ENCODE measurements at regions not wholly inside any gene's neighbourhood (a gene's known extent, or its start where the extent isn't known, plus 50 kb on each side); places are given as distances from the start of the nearest gene placed in this dataset.
"Not testable (repeated sequence)": the region's sequence is repeated elsewhere in the genome, so short reads cannot be mapped to it uniquely, and the experiment has no call there.

GRCh38 chr1:120340838-120341751 lies 73.7 kb upstream of the NBPF8 start:
- ATAC-seq; H3K27me3 Mint-ChIP-seq (ENCODE audit: low read depth); CTCF ChIA-PET; H3K27ac Mint-ChIP-seq; POLR2A ChIA-PET; H3K36me3 Mint-ChIP-seq; H3K4me1 Mint-ChIP-seq; H3K9me3 Mint-ChIP-seq: not testable (repeated sequence)
- peak overlapping the region; percentile 79 for H3K4me3 Mint-ChIP-seq
- TF ChIP-seq ZNF423 (CRISPR knock-in tag; IDR thresholded peaks at IDR 0.05), result peak; percentile 45
- peak; percentile 32 for DNase-seq (ENCODE audit: low spot score)

- H3K4me3 Mint-ChIP-seq; H3K4me1 Mint-ChIP-seq; H3K9me3 Mint-ChIP-seq; H3K27me3 Mint-ChIP-seq (ENCODE audit: low read depth); DNase-seq (ENCODE audit: low spot score); H3K36me3 Mint-ChIP-seq; CTCF ChIA-PET; H3K27ac Mint-ChIP-seq; ATAC-seq; POLR2A ChIA-PET: not testable (repeated sequence)
Observed at GRCh38 chr1:120315738-120316137, 99.1 kb upstream of the NBPF8 start.

DNA sequence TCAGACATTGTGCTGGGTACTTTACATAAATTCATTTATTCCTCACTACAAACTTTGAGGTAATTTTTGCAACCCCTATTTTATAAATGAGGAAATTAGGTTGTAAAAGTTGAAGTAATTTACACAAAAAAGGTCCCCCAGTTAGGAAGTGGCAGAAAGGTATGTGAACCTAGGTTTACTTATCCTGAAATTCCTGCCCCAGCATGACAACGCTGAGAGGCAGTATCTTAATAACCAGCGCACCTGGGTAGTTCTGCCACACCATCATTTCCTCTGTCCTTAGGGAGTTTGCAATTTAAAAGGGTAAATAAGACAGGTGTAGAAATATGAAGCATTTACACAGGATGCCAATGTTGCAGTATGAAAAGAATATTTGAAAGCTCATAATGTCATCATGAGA lies 102.9 kb upstream of the NBPF8 start:
- ATAC-seq, result peak; percentile 78
- H3K36me3 Mint-ChIP-seq; H3K4me3 Mint-ChIP-seq; H3K9me3 Mint-ChIP-seq; POLR2A ChIA-PET; H3K27ac Mint-ChIP-seq; CTCF ChIA-PET; H3K27me3 Mint-ChIP-seq (ENCODE audit: low read depth); DNase-seq (ENCODE audit: low spot score); H3K4me1 Mint-ChIP-seq: not testable (repeated sequence)

- H3K27ac Mint-ChIP-seq; H3K4me1 Mint-ChIP-seq; POLR2A ChIA-PET; H3K36me3 Mint-ChIP-seq; CTCF ChIA-PET; DNase-seq (ENCODE audit: low spot score); H3K9me3 Mint-ChIP-seq; H3K27me3 Mint-ChIP-seq (ENCODE audit: low read depth); ATAC-seq; H3K4me3 Mint-ChIP-seq: not testable (repeated sequence)
Observed at GRCh38 chr1:120308940-120309578, 105.8 kb upstream of the NBPF8 start.

DNA sequence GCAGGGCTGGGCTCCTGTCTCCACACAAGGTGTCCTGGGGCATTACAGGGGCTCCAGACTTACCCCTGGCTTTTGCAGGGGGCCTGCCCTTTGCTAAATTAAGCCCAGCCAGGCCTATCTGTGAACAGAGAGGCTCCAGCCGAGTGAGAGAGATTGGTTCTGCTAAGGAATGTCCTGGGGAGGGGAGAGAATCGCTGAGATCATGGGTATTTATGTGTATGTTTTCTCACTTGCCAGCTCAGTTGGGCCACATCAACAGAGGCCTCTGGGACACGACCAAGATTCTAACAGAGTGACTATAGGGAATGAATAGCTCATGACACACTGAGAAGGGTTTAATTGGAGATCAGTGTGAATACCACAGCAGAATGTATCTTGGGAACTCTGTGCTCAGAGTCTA lies 109.8 kb upstream of the NBPF8 start:
- POLR2A ChIA-PET; DNase-seq (ENCODE audit: low spot score); H3K27me3 Mint-ChIP-seq (ENCODE audit: low read depth); H3K4me3 Mint-ChIP-seq; H3K27ac Mint-ChIP-seq; H3K9me3 Mint-ChIP-seq; H3K36me3 Mint-ChIP-seq; CTCF ChIA-PET; H3K4me1 Mint-ChIP-seq: not testable (repeated sequence)
- ATAC-seq, result peak; percentile 85

DNA sequence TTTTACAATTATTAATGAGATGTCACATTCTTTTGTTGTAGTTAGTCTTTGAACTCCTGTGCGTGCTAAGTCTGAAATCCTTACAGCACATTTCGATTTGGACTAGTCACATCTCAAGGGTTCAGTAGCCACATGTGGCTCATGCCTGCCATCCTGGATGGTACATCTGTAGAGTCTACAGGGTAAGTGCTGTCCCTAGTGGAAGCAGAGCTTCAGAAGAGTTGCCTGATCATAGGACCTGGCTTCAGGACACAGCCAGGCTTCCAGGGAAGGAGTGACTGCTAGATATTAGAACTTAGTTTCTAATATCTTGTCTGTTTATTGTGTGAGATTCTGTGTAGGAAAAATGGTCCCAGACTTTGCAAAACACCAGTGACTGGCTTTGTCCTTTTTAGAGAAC lies 110.5 kb upstream of the NBPF8 start:
- not testable (repeated sequence) for H3K27me3 Mint-ChIP-seq (ENCODE audit: low read depth)
- peak; percentile 31; the same call in 1 of the 2 replicates for ATAC-seq

DNA sequence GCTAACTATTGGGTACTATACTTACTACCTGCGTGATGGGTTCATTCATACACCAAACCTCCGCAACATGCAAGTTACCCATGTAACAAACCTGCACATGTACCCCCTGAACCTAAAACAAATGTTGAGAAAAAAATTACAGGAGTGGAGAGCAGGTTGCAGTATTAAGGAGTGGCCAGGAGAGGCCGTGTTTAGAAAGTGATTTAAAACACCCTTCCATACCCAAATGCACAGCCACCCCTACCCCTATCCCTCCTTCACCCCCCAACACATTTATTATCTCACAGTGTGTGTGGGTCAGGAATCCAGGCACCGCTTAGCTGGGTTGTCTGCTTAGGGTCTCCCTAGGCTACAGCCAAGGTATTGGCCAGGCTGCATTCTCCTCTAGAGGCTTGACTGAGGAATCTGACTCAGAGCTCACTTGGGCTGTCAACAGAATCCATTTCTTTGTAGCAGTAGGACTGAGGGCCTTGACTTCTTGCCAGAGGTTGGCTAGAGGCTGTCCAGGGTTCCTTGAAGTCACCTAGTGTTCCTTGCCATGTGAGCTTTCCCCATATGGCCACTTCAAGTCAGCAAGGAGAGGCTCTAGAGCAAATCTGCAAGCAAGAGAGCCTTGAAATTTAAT lies 115.3 kb upstream of the NBPF8 start:
- ATAC-seq, result peak; percentile 71
- H3K9me3 Mint-ChIP-seq; CTCF ChIA-PET; H3K27ac Mint-ChIP-seq; H3K27me3 Mint-ChIP-seq (ENCODE audit: low read depth); POLR2A ChIA-PET; H3K36me3 Mint-ChIP-seq; H3K4me1 Mint-ChIP-seq; DNase-seq (ENCODE audit: low spot score); H3K4me3 Mint-ChIP-seq: not testable (repeated sequence)

More for the DNA sequence above, 110.5 kb upstream of the NBPF8 start:
- CTCF ChIA-PET; POLR2A ChIA-PET; H3K36me3 Mint-ChIP-seq; DNase-seq (ENCODE audit: low spot score); H3K4me1 Mint-ChIP-seq; H3K9me3 Mint-ChIP-seq; H3K4me3 Mint-ChIP-seq; H3K27ac Mint-ChIP-seq: not testable (repeated sequence)

GRCh38 chr1:120298487-120298886 lies 116.3 kb upstream of the NBPF8 start:
- DNase-seq (ENCODE audit: low spot score); H3K27ac Mint-ChIP-seq; H3K36me3 Mint-ChIP-seq; POLR2A ChIA-PET; H3K4me1 Mint-ChIP-seq; H3K4me3 Mint-ChIP-seq; ATAC-seq; CTCF ChIA-PET; H3K9me3 Mint-ChIP-seq; H3K27me3 Mint-ChIP-seq (ENCODE audit: low read depth): not testable (repeated sequence)

GRCh38 chr1:120297345-120297953 lies 117.4 kb upstream of the NBPF8 start:
- H3K4me3 Mint-ChIP-seq; POLR2A ChIA-PET; H3K9me3 Mint-ChIP-seq; H3K27me3 Mint-ChIP-seq (ENCODE audit: low read depth); CTCF ChIA-PET; H3K36me3 Mint-ChIP-seq; DNase-seq (ENCODE audit: low spot score); H3K4me1 Mint-ChIP-seq; H3K27ac Mint-ChIP-seq: not testable (repeated sequence)
- peak; percentile 26; the same call in 1 of the 2 replicates for ATAC-seq

GRCh38 chr1:120290105-120290504 lies 113.8 kb upstream of the SEC22B start:
- H3K4me1 Mint-ChIP-seq; H3K36me3 Mint-ChIP-seq; H3K27me3 Mint-ChIP-seq (ENCODE audit: low read depth); H3K27ac Mint-ChIP-seq; H3K4me3 Mint-ChIP-seq; DNase-seq (ENCODE audit: low spot score); H3K9me3 Mint-ChIP-seq; CTCF ChIA-PET; POLR2A ChIA-PET: not testable (repeated sequence)
- peak; percentile 71 for ATAC-seq

DNA sequence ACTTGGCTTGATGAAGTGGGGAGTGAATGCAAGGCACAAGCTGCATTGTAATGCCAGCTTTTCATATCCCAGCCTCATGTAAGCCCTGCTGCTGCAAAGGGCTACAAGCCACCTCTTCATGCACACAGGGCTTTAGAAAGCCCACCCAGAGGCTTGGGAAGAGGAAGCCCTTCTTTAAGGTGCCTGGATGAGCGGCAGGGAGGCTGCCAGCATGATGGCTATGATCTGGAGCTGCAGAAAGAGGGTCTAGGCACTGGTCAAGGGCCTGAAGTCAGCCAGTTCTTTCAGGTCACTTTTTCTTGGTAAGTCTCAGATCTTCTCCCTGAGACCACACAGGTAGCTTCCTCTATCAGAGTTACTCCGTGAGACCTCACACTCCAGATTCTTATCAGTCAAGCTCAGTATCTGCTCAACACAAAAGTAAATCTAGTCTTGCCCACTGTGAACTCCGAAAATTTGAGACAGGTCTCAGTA lies 113.3 kb upstream of the SEC22B start:
- H3K9me3 Mint-ChIP-seq; H3K27ac Mint-ChIP-seq; H3K4me3 Mint-ChIP-seq; DNase-seq (ENCODE audit: low spot score); CTCF ChIA-PET; H3K36me3 Mint-ChIP-seq; H3K4me1 Mint-ChIP-seq; POLR2A ChIA-PET; H3K27me3 Mint-ChIP-seq (ENCODE audit: low read depth): not testable (repeated sequence)
- ATAC-seq, result peak; percentile 53

Data from WTC11 (cell line).